Astrocyte (in vitro differentiated cells and primary cell): ENCODE measurements at regions not wholly inside any gene's neighbourhood (a gene's known extent, or its start where the extent isn't known, plus 50 kb on each side); places are given as distances from the start of the nearest gene placed in this dataset.

Experiments used
- DNase-seq: peaks from one replicate; pipeline ENCODE4 v3.0.0-alpha.2; 2010; ENCODE audit warnings: low read depth
- FAIRE-seq: peaks from 2 replicates; lab custom pipeline; 2011; peaks lifted over from hg19 to GRCh38; lab: Jason Lieb, UNC
- H2AFZ ChIP-seq: 2 replicates; pipeline ENCODE4 v1.6.0; 2012; ENCODE audit warnings: low read depth, low read length, inconsistent platforms
- H3K27ac ChIP-seq: 2 replicates; pipeline ENCODE4 v1.5.1; 2011; ENCODE audit warnings: low read depth, low read length, inconsistent platforms
- H3K27me3 ChIP-seq: 2 replicates; pipeline ENCODE4 v1.6.0; 2011; ENCODE audit warnings: low read length, inconsistent platforms; ENCODE audit not compliant: insufficient read depth
- H3K36me3 ChIP-seq: 2 replicates; pipeline ENCODE4 v1.5.1; 2011; ENCODE audit warnings: low read length, inconsistent platforms; ENCODE audit not compliant: insufficient read depth
- H3K4me1 ChIP-seq: 2 replicates; pipeline ENCODE4 v1.5.1; 2011; ENCODE audit warnings: low read length, inconsistent platforms; ENCODE audit not compliant: insufficient read depth
- H3K4me2 ChIP-seq: 2 replicates; pipeline ENCODE4 v1.6.0; 2012; ENCODE audit warnings: low read length, inconsistent platforms
- H3K4me3 ChIP-seq: 2 replicates; pipeline ENCODE4 v1.5.1; 2011; ENCODE audit warnings: low read depth, mild to moderate bottlenecking, low read length, inconsistent platforms; ENCODE audit not compliant: insufficient read depth
- H3K79me2 ChIP-seq: 2 replicates; pipeline ENCODE4 v1.6.0; 2012; ENCODE audit warnings: mild to moderate bottlenecking, low read length, inconsistent platforms; ENCODE audit not compliant: insufficient read depth
- H3K9ac ChIP-seq: 2 replicates; pipeline ENCODE4 v1.6.0; 2012; ENCODE audit warnings: mild to moderate bottlenecking, low read length, inconsistent platforms
- H3K9me3 ChIP-seq: 2 replicates; pipeline ENCODE4 v1.5.1; 2012; ENCODE audit warnings: low read depth, mild to moderate bottlenecking, low read length, inconsistent platforms; ENCODE audit not compliant: insufficient read depth
- H4K20me1 ChIP-seq: 2 replicates; pipeline ENCODE4 v1.6.0; 2012; ENCODE audit warnings: low read length, inconsistent platforms; ENCODE audit not compliant: insufficient read depth
- H3K27ac Mint-ChIP-seq: one replicate; pipeline ENCODE4 v1.8.0; 2021; ENCODE audit warnings: mild to moderate bottlenecking, mixed read lengths; ENCODE audit not compliant: unreplicated experiment
- H3K27me3 Mint-ChIP-seq: one replicate; pipeline ENCODE4 v1.8.0; 2021; ENCODE audit warnings: low read depth, mixed read lengths; ENCODE audit not compliant: unreplicated experiment
- H3K36me3 Mint-ChIP-seq: one replicate; pipeline ENCODE4 v1.8.0; 2021; ENCODE audit warnings: low read depth, mixed read lengths; ENCODE audit not compliant: unreplicated experiment
- H3K4me1 Mint-ChIP-seq: one replicate; pipeline ENCODE4 v1.8.0; 2021; ENCODE audit warnings: low read depth, mixed read lengths; ENCODE audit not compliant: unreplicated experiment
- H3K4me3 Mint-ChIP-seq: one replicate; pipeline ENCODE4 v1.8.0; 2021; ENCODE audit warnings: mild to moderate bottlenecking, moderate library complexity, mixed read lengths; ENCODE audit not compliant: unreplicated experiment
- H3K9me3 Mint-ChIP-seq: one replicate; pipeline ENCODE4 v1.8.0; 2021; ENCODE audit warnings: mild to moderate bottlenecking, mixed read lengths; ENCODE audit not compliant: unreplicated experiment
- CTCF ChIP-seq: IDR thresholded peaks from 2 replicates; pipeline ENCODE4 v1.5.1; 2011; ENCODE audit warnings: low read depth, mild to moderate bottlenecking, inconsistent platforms, low read length, moderate library complexity; ENCODE audit not compliant: insufficient read depth
- EZH2 ChIP-seq: IDR thresholded peaks from 2 replicates; pipeline ENCODE4 v1.6.1; 2012; ENCODE audit warnings: mild to moderate bottlenecking, low read length, inconsistent platforms; ENCODE audit not compliant: insufficient read depth

GRCh38 chr12:17159506-17160300, 553.7 kb upstream of the LMO3 start:
- no peaks in the 10 kb centered on the region for H3K36me3 Mint-ChIP-seq
- TF ChIP-seq EZH2, result no peak
- no peak for TF ChIP-seq CTCF
- H3K27ac Mint-ChIP-seq, result no peak overlapping the region
- Histone ChIP-seq H3K27ac (no peak overlapping the region), H3K36me3 (no peaks in the 10 kb centered on the region), H3K4me3 (no peak overlapping the region), H3K4me1 (no peaks in the 10 kb centered on the region), H3K4me2 (no peak overlapping the region), H2AFZ (no peak overlapping the region), H3K9ac (no peak overlapping the region), H4K20me1 (no peaks in the 10 kb centered on the region), H3K9me3 (no peaks in the 10 kb centered on the region), H3K27me3 (no peaks in the 10 kb centered on the region), H3K79me2 (no peaks in the 10 kb centered on the region)
- H3K27me3 Mint-ChIP-seq, result no peaks in the 10 kb centered on the region
- H3K9me3 Mint-ChIP-seq, result no peaks in the 10 kb centered on the region
- no peak overlapping the region for H3K4me3 Mint-ChIP-seq
- DNase-seq, result no peak
- FAIRE-seq, result no peak
- H3K4me1 Mint-ChIP-seq, result no peaks in the 10 kb centered on the region

GRCh38 chr12:17158201-17158600, 552.2 kb upstream of the LMO3 start:
- Mint-ChIP-seq H3K4me3 (no peak overlapping the region), H3K9me3 (peaks cover 1% of the 10 kb centered on the region), H3K27ac (no peak overlapping the region), H3K36me3 (no peaks in the 10 kb centered on the region), H3K4me1 (no peaks in the 10 kb centered on the region), H3K27me3 (no peaks in the 10 kb centered on the region)
- TF ChIP-seq EZH2, result no peak
- TF ChIP-seq CTCF, result no peak
- no peaks in the 10 kb centered on the region for H3K27me3 ChIP-seq
- H3K9ac ChIP-seq, result no peak overlapping the region
- H3K4me3 ChIP-seq, result no peak overlapping the region
- no peak overlapping the region for H3K4me2 ChIP-seq
- DNase-seq (no peak), FAIRE-seq (no peak)
- H2AFZ ChIP-seq, result no peak overlapping the region
- no peak overlapping the region for H3K27ac ChIP-seq
- H3K79me2 ChIP-seq, result no peaks in the 10 kb centered on the region
- H3K4me1 ChIP-seq, result no peaks in the 10 kb centered on the region
- H3K9me3 ChIP-seq, result no peaks in the 10 kb centered on the region
- no peaks in the 10 kb centered on the region for H4K20me1 ChIP-seq
- no peaks in the 10 kb centered on the region for H3K36me3 ChIP-seq

- no peak overlapping the region for H3K27ac ChIP-seq
- no peak for TF ChIP-seq CTCF
- no peak for TF ChIP-seq EZH2
- Mint-ChIP-seq H3K4me1 (no peaks in the 10 kb centered on the region), H3K9me3 (peaks cover 11% of the 10 kb centered on the region), H3K4me3 (no peak overlapping the region), H3K27me3 (no peaks in the 10 kb centered on the region), H3K36me3 (no peaks in the 10 kb centered on the region), H3K27ac (no peak overlapping the region)
- no peak for FAIRE-seq
- no peak overlapping the region for H3K4me2 ChIP-seq
- no peaks in the 10 kb centered on the region for H3K9me3 ChIP-seq
- H3K4me1 ChIP-seq, result no peaks in the 10 kb centered on the region
- H4K20me1 ChIP-seq, result no peaks in the 10 kb centered on the region
- no peaks in the 10 kb centered on the region for H3K36me3 ChIP-seq
- H3K79me2 ChIP-seq, result no peaks in the 10 kb centered on the region
- H2AFZ ChIP-seq, result no peak overlapping the region
- no peak overlapping the region for H3K9ac ChIP-seq
- no peak overlapping the region for H3K4me3 ChIP-seq
- no peak for DNase-seq
- H3K27me3 ChIP-seq, result no peaks in the 10 kb centered on the region
These were observed 546.0 kb upstream of the LMO3 start for GRCh38 chr12:17151917-17152316.
